ENCODE measurements at regions not wholly inside any gene's neighbourhood (a gene's known extent, or its start where the extent isn't known, plus 50 kb on each side); places are given as distances from the start of the nearest gene placed in this dataset.

DNA sequence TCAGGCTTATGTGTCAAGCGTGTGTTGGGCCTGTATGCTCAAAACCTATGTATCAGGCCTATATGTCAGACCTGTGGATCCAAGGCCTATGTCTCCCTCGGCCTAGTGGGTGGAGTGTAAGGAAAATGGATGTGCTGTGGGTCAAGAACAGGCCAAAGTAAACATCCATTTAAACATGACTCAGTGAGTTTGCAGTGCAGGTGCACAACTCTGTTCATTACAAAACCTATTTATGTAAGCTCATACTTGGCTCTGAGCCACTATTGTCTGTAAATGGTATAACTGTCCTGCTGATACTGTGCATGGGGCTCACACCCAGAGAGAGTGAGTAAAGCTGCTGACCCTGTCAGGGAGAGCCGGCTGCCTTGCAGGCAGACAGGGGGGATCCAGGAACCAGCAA, 249.7 kb upstream of the AVPR1A start:
- no peak overlapping the region for H3K27ac ChIP-seq (replicated peaks in 1 of 4)
- peaks cover 0 to under 1% (median 0%) of the 10 kb centered on the region in 4 donors for H3K9me3 ChIP-seq
- H3K27me3 ChIP-seq, result no peaks in the 10 kb centered on the region
- no peak for DNase-seq (ENCODE audit: extremely low spot score)
- no peaks in the 10 kb centered on the region for H3K4me1 ChIP-seq
- 64% methylated on average over 3 of the region's 3 CpGs for WGBS
- intact Hi-C loops (cut with DNase I), result no loop called here
- TF ChIP-seq POLR2A (IDR thresholded peaks at IDR 0.05; ENCODE audit: low read depth) (no peak), EP300 (IDR thresholded peaks at IDR 0.05) (no peak), POLR2AphosphoS5 (IDR thresholded peaks at IDR 0.05) (no peak)
- TF ChIP-seq, protein P1, sequence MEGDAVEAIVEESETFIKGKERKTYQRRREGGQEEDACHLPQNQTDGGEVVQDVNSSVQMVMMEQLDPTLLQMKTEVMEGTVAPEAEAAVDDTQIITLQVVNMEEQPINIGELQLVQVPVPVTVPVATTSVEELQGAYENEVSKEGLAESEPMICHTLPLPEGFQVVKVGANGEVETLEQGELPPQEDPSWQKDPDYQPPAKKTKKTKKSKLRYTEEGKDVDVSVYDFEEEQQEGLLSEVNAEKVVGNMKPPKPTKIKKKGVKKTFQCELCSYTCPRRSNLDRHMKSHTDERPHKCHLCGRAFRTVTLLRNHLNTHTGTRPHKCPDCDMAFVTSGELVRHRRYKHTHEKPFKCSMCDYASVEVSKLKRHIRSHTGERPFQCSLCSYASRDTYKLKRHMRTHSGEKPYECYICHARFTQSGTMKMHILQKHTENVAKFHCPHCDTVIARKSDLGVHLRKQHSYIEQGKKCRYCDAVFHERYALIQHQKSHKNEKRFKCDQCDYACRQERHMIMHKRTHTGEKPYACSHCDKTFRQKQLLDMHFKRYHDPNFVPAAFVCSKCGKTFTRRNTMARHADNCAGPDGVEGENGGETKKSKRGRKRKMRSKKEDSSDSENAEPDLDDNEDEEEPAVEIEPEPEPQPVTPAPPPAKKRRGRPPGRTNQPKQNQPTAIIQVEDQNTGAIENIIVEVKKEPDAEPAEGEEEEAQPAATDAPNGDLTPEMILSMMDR (IDR thresholded peaks at IDR 0.05), result no peak
- no peaks in the 10 kb centered on the region for H3K36me3 ChIP-seq
- no peak overlapping the region for H3K4me3 ChIP-seq

DNA sequence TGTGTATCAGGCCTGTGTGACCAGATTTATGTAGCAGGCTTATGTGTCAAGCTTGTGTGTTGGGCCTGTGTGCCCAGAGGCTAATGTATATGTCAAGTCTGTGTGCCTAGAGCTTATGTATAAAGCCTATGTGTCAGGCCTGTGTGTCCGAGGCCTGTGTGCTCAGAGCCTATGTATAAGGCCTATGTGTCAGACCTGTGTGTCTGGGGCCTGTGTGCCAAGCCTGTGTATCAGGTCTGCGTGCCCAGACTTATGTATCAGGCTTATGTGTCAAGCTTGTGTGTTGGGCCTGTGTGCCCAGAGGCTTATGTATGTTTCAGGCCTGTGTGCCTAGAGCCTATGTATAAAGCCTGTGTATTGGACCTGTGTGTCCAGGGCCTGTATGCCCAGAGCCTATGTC, 249.3 kb upstream of the AVPR1A start:
- no CpG with 5 or more reads among the region's 2 CpGs for WGBS
- DNase-seq (ENCODE audit: extremely low spot score), result no peak
- intact Hi-C loops (cut with DNase I), result no loop called here
- H3K4me1 ChIP-seq, result peaks cover 0 to under 1% (median 0%) of the 10 kb centered on the region in 4 donors
- TF ChIP-seq POLR2AphosphoS5 (IDR thresholded peaks at IDR 0.05) (no peak), EP300 (IDR thresholded peaks at IDR 0.05) (no peak), POLR2A (IDR thresholded peaks at IDR 0.05; ENCODE audit: low read depth) (no peak)
- TF ChIP-seq, protein P1 (IDR thresholded peaks at IDR 0.05), result no peak
- H3K4me3 ChIP-seq, result no peak overlapping the region
- no peaks in the 10 kb centered on the region for H3K27me3 ChIP-seq
- no peak overlapping the region for H3K27ac ChIP-seq (replicated peaks in 1 of 4)
- H3K9me3 ChIP-seq, result no peaks in the 10 kb centered on the region
- no peaks in the 10 kb centered on the region for H3K36me3 ChIP-seq

DNA sequence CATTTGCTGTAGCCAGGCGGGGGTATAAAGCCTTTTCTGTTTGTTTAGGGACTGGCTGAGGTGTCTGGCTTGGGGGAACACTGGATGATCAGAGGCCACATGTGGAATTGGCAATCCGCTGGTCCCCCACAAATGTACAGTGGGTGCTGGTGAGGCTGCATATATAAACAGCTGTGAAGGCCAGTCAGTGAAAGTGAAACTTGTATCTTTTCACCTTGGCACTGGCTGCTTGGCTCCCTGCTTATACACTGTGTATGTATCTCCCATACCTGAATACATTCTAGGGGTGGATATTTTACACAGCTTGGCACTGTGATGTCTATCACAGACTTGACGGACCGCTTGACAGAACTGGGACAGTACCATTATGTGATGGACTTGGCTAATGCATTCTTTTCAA, 246.8 kb upstream of the AVPR1A start:
- no peaks in the 10 kb centered on the region for H3K9me3 ChIP-seq
- no peaks in the 10 kb centered on the region for H3K36me3 ChIP-seq
- intact Hi-C loops (cut with DNase I), result no loop called here
- H3K4me1 ChIP-seq, result peaks cover 0 to 11% (median 4%) of the 10 kb centered on the region in 4 donors
- no peak overlapping the region for H3K4me3 ChIP-seq
- WGBS, result 89% methylated on average over 4 of the region's 4 CpGs
- no peak overlapping the region for H3K27ac ChIP-seq (replicated peaks in 1 of 4)
- no peak for DNase-seq (ENCODE audit: extremely low spot score)
- no peak for TF ChIP-seq EP300 (IDR thresholded peaks at IDR 0.05)
- no peak for TF ChIP-seq POLR2AphosphoS5 (IDR thresholded peaks at IDR 0.05)
- no peak for TF ChIP-seq POLR2A (IDR thresholded peaks at IDR 0.05; ENCODE audit: low read depth)
- TF ChIP-seq, protein P1 (IDR thresholded peaks at IDR 0.05), result no peak
- H3K27me3 ChIP-seq, result no peaks in the 10 kb centered on the region

DNA sequence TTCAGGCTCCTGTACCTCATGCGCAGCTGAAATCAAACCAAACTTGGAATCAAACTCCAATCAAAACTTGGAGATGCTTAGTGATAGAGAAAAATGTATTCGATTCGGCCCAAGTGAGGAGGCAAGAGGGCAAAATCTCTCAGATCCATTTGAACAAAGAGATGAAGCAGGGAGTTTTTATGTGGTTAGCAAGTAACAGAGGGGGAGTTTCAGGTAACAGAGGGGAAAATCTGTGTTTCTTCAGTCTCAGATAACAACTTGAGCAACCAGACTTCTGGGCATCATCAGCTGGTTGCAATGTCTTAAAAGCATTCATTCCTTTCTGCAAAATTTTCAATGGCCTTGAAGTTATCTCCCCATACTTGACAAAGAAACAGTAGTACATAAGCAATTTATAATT, 245.1 kb upstream of the AVPR1A start:
- Histone ChIP-seq H3K27ac (replicated peaks in 1 of 4) (no peak overlapping the region), H3K9me3 (no peaks in the 10 kb centered on the region), H3K4me1 (peaks cover 0 to 11% (median 4%) of the 10 kb centered on the region in 4 donors), H3K36me3 (no peaks in the 10 kb centered on the region), H3K27me3 (no peaks in the 10 kb centered on the region), H3K4me3 (no peak overlapping the region)
- WGBS, result 95% methylated on average over 3 of the region's 3 CpGs
- intact Hi-C loops (cut with DNase I), result no loop called here
- TF ChIP-seq POLR2A (IDR thresholded peaks at IDR 0.05; ENCODE audit: low read depth) (no peak), EP300 (IDR thresholded peaks at IDR 0.05) (no peak), POLR2AphosphoS5 (IDR thresholded peaks at IDR 0.05) (no peak)
- TF ChIP-seq, protein P1 (IDR thresholded peaks at IDR 0.05), result no peak
- DNase-seq (ENCODE audit: extremely low spot score), result no peak

DNA sequence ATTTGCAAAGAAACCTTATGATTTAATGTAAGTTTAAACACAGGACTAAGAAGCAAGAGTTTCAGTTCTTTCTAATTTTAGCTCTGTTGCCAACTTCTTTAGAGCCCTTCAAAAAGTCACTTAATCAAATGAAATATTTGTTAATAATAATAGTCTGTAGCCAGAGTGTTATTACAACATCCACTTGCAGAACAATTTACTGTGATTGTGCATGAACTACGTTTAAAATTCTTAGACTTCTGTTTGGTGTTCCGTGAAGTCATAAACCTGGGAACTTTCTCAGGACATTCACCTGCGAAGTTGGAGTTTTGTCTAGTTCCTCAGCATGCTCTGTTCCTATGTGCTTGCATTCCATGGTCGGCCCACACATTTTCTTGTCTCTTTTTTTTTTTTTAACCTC, 244.0 kb upstream of the AVPR1A start:
- 41% methylated on average over 4 of the region's 4 CpGs for WGBS
- H3K4me1 ChIP-seq, result peaks cover 0 to 11% (median 4%) of the 10 kb centered on the region in 4 donors
- H3K4me3 ChIP-seq, result no peak overlapping the region
- TF ChIP-seq POLR2A (IDR thresholded peaks at IDR 0.05; ENCODE audit: low read depth) (no peak), EP300 (IDR thresholded peaks at IDR 0.05) (no peak), POLR2AphosphoS5 (IDR thresholded peaks at IDR 0.05) (no peak)
- TF ChIP-seq, protein P1 (IDR thresholded peaks at IDR 0.05), result no peak
- DNase-seq (ENCODE audit: extremely low spot score), result no peak
- intact Hi-C loops (cut with DNase I), result no loop called here
- peaks cover 0 to 4% (median 0%) of the 10 kb centered on the region in 4 donors for H3K27me3 ChIP-seq
- no peaks in the 10 kb centered on the region for H3K36me3 ChIP-seq
- H3K9me3 ChIP-seq, result no peaks in the 10 kb centered on the region
- no peak overlapping the region for H3K27ac ChIP-seq (replicated peaks in 1 of 4)
